LNCAP (cell line): ENCODE measurements at regions not wholly inside any gene's neighbourhood (a gene's known extent, or its start where the extent isn't known, plus 50 kb on each side); places are given as distances from the start of the nearest gene placed in this dataset.

Source experiments
- CTCF ChIP-seq: fragments of 450-650 bp; IDR thresholded peaks from 2 replicates; pipeline ENCODE4 v1.5.1; 2017; ENCODE audit warnings: mild to moderate bottlenecking

DNA sequence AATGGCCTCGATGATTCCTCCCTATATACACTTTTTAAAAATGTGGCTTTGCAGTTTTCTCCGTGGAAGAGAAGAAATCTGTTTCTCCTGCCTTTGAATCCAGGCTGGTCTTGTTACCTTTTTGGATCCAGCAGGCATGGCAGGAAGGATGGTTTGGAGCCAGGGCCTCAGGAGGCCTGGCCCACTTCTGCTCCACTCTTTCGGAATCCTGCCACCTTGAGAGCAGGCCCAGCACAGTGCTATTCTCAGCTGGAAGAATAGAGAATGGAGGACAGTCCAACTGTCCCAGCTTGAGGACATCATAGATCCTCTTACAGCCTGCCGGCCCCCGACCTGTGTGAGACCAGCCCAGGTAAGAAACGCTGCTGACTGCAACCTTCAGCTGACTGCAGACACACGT is 421.5 kb downstream of the FUT8 start:
- no peak for TF ChIP-seq CTCF

DNA sequence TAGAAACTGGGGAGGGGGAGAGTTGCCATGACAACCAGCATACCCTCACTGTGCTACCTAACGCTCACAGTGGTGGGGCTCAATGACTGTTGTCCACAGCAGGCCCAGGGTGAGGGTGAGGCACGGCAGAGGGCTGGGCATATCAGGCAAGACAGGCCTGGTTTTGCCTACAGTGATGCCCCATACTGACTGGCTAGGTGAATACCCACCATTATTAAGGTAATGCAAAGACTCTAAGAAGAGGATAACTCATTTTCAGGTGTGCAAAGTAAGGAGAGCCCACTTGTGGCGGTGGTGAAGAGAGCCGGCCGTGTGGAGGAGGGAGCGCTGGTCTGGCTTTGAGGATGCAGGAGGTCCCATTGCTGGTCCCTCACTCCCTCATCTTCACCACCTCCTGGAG is 422.3 kb downstream of the FUT8 start:
- no peak for TF ChIP-seq CTCF

DNA sequence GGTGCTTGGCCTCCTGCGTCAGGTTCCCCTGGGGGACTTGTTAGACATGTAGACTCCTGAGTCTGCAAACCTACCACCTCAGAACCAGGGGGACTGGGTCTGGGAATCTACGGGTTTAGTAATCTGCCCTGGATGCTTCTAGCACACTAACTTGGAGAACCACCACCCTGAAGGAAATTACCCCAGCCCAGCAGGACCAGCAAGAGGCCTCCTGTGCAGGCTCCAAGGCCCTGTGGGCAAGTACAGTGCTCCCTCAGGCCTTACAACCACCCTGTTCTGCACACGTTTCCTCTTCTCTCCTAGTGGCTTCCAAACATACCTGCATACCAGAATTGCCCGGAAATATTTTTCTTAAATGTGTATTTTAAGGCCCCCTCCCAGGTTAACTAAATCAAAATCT is 423.0 kb downstream of the FUT8 start:
- no peak for TF ChIP-seq CTCF

- TF ChIP-seq CTCF = no peak
These were observed 426.0 kb downstream of the FUT8 start for GRCh38 chr14:65838565-65838964.

GRCh38 chr14:65840118-65840751 is 427.7 kb downstream of the FUT8 start:
- no peak for TF ChIP-seq CTCF

DNA sequence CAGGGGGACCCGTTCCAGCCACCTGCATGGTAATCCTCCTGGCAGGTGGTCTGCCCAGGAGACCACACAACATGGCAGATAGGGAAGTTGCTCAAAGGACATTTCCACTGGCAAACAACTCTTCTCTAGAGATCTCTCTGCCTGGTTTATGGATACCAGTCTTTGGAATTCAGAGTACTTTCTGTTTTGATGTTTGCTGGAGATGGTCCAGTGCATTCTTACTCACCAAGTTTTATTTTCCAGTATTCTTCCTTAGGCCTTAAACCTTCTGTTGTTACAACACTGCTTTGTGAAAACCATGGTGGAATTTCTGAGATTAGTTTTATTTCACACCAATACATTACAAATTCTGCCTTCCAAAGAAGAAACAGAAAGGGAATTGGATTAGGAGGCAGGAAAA is 428.3 kb downstream of the FUT8 start:
- TF ChIP-seq CTCF = no peak

DNA sequence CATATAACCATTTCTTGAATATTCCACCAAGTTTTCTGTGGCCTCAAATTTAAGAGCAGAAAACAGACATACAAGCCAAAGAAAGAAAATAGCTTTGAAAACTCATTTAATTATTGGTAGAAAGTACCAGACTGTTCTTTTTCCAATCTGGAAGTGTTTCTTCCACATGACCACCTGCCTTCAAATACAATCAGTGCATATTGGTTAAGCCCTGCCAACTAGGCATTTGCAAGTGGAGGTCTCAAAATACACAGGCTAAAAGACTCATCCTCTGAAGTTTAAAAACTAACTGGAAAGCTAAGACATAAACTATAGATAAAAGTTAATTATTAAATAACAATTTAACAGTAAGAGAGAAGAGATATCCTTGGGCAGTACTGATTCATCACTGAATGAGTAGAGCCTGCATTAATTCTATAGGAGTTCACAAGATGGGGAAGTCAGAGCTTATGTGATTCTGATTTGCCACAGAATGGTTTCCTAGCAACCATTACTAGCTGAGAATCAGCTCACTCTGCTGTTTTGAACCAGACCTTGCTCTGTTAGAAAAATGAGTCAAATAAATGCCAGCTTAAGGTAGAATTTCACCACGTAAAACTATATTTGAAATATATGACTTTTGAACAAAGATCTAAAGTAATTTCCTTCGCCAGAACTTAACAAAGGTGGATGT is 433.8 kb downstream of the FUT8 start:
- no peak for TF ChIP-seq CTCF
